ENCODE measurements at regions not wholly inside any gene's neighbourhood (a gene's known extent, or its start where the extent isn't known, plus 50 kb on each side); places are given as distances from the start of the nearest gene placed in this dataset.

DNA sequence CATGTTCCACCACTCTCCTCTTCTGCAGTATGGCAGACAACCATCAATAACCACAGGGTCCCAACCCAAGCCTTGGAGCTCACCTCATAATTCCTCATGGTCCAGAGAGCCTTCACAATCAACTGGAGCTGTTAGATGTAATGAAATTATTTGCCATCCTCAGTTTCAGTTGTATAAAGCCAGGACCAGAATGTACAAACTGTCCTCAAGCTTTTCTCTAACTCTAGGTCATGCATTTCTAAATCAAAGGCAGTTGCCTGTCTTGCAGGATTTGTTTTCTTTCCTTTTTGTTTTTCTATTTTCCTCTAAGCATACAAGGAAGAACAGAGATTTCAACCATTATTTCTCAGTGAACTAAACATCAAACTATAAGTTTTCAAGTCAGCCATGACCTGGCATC lies 182.5 kb upstream of the SERP2 start:
- no peak for DNase-seq

DNA sequence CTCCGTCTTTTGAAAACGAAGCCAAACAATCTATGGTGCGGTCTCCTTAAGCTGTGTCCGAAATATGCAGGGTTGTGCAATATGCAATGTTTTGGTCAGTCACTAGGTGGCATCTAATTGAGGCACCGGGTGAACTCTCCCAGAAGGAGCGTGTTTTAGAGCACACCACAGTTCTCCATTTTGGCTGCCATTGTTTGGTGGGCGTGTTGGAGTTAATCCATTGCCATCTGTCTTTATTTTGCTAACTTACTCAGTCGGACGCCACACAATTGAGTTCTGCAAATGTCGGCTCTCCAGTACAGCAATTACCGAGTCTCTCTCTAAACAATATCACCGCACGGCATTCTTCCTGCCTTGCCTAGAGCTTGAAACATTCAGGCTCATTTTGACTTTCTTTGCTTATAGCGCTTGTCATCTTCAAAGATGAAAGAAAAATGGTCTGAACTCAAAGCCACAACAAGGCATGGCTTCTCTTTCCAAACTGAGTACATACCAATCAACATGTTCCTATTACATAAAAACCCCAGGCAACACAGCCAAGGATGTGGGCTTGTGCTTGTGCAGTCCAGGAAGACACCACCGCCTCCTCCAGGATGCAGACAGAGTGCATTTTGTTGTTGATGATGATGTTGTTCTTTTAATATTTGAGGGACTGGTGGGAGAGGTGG lies 182.0 kb upstream of the SERP2 start:
- no peak for DNase-seq

DNA sequence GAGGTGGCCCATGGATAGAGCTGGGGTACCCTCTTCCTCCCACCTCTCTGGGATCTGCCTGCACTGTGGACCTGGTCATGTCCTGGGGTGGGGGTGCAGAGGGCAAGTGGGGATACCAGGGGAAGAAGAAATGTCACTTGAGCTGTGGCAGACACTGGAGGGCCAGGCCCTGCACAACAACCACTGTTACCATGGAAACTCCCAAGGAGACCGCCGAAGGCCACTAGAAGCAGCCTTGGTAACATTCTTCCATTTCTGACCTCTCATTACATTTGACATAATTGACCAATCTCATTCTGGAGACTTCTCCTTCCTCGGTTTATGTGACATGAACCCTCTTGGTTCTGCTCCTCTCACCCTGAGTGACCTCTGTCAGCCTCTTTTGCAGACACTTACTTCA lies 179.9 kb upstream of the SERP2 start:
- DNase-seq, result no peak

DNA sequence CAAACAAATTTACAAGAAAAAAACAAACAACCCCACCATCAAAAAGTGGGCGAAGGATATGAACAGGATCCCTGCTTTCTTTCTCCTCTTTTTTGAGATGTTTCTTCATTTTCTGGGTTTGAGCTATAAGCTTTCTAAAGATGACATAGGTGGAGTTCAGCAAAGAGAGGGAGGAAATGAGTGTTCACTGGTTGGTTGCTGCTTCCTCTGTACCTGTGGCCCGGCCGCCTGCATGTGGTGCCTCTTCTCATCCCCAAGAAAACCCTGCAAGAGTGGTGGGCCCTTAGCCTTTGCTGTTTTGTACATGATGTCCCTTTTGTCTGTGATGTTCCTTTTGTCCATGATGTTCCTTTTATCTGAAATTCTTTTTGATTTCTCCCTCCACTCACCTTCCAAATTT lies 178.4 kb upstream of the SERP2 start:
- DNase-seq, result no peak

DNA sequence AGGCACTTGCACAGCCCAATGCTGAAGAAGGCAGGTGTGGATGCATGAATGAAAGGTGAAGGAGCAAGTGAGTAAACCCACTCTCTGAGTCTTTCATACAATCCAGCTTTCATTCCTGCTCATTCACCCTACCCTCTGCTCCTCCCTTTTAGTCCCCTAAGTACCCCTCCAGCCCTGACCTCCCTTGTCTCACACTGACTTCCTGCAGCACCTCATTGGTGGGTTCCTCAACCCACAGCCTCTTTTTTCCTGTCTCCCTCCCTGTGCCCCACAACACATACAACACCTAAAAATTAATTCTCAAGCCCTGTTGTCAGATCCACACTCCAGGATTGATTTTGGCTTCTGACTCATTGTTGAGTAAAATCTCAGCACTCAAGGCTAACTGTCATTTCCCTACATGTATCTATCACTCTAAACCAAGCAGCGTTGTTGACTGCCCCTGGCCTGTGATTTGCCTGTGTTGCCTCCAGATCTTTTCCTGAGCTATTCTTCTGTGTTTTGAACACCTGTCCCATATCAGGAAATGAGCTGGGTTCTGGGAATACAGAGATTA lies 177.3 kb upstream of the SERP2 start:
- no peak for DNase-seq

DNA sequence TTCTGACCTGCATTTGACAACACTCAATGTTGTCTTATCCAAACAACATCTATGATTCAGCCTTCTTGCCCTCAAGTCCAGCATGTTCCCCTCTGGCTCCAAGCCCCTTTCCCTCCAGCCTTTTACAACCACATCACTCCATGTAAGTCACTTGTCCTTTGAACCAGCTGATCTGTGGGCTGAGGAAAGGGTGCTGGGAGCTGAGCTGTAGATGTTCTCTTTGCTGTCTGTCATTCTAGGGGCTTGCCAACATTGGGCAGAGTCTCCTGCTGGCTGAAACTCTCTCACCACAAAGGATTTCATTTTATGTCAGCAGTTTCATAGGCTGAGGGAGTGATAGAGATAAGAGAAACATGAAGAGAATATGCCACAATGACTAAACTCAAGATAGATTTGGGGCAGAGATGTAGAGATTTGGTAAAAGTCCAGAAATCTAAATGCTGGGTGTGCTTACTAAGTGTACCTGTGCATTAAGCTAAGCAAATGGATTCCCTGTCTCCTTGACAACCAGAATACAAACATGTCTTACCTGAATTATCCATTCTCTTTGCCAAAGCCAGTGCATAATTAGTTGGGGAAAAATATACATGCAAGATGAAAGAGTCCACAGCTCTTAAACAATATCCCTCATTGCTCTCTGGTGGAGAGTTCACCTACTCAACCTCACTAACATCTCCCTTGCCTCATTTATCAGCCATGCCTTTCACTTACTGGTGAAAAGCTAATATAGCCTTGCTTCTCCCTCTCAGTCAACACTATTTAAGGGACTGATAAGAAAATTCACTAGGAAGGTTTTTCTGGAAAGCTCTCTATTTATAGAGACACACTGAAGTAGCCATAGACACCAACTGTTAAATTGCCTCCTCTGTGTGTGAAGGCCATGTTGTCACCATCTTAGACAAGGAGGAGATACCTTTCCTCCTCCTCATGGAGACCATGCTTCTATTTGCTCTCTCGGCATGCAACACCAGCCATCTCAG lies 175.5 kb upstream of the SERP2 start:
- DNase-seq, result no peak

DNA sequence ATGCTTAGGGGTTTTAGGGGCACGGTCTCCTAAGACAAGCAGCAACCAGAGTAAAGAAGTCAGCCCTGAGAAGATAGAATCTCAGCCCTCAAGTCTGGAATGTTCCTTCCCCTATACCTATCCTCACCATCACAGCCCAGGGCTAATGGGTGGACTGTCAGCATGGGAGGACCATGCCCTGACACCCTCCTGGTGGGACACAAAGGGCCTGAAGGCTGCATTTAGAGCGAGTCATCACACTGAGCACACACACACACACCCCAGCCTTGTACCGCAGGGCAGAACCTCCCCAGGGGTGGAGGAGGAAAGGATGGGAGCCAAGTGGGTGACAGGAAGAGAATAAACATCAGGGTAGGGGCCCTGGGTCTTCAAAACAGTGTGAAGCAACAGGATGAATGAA lies 174.8 kb upstream of the SERP2 start:
- DNase-seq, result no peak

DNA sequence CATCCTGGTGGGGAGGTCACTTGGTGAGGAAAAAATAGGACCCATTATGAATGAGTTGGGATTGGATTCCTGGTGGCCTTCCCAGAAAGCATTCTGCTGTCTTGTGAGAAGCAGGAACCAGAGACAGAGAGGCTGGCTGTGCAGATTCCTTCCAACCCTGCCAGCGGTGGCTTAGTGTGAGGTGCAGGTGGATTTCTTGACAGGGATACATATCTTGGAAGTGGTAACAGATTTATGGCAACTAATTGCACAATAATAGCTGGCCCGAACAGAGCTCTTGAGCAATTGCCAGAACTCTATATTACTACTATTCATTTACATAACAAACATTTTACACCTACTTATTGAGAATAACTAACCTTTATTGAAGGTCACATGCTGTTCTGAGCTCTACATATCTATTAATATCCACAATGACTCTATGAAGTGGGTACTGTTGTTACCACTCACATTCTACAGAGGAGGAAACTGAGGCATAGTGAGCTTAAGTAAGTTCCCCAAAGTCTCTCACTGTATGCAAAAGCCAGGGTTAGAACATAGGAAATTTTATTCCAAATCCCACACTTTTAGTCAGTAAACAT lies 173.9 kb upstream of the SERP2 start:
- DNase-seq, result no peak

DNA sequence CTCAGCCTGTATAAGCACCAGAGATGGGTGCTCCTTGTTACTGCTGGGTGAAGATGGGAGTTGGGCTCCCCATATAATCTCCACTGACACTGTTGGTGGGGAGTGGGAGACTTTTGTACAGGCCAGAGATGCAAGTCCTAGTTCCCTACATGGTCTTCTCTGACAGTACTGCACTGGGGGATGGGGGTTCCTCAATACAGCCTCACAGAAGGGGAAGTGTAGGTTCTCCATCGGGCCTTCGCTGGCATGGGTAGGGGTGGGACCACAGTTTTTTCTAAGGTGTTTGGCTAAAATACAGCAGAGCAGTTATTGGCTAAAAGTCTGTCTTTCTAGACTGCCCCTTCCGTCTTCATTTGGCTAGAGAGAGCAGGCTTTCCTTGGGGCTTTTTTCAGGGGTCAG lies 167.2 kb upstream of the SERP2 start:
- DNase-seq, result no peak

DNA sequence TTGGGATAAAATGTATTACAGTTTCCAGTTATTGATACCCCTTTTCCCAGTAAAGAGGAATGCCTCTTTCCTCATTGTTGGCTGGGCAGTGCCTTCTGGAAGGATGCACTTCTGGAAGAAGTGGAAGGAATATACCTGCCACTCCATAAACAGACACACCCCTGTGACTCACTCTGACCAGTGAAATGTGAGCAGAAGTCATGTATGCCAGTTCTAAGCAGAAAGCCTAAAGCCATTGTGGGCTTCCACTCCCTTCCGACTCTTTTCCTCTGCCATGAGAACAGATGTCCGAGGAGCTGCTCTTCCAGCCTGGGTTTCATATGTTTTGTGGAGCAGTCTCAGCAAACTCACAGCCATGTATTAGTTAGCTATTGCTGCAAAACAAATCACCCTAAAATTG lies 166.1 kb upstream of the SERP2 start:
- DNase-seq, result no peak

DNA sequence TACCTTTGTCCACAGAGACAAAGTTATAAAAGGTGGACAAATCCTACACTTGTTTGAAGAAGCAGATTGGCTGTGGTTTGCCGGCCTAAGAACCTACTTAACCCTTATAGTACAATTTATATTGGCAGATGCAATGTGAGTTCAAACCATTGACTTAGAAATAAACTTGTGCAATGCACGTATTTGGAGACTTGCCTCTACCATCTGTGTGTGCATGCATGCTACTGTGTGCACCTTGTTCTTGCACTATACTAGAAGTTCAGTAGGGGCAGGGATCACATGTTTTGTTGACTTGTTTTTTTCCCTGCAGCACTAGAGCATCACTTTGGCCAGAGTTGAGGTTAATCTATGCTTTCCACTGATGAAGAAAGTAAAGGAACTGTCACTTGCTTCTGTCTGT lies 163.1 kb upstream of the SERP2 start:
- DNase-seq, result no peak

DNA sequence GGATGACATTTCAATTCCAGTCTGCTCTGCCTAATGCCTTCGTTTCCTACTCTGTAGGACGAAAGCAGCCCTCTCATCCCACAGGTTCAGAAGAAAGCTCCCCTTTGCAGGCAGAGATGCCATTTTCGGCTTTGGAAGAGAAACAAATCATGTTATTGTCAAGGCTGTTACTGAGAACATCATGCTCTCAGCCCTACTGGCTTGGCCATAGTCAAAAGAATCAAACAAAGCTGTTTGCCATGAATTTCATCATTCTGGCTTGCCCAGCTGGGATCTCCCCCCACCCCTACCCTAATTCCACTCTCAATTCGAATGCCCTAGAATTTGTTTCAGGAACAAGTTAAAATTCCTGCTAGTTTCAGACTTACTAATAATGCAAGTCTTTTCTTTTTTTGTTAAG lies 162.3 kb upstream of the SERP2 start:
- DNase-seq, result no peak

DNA sequence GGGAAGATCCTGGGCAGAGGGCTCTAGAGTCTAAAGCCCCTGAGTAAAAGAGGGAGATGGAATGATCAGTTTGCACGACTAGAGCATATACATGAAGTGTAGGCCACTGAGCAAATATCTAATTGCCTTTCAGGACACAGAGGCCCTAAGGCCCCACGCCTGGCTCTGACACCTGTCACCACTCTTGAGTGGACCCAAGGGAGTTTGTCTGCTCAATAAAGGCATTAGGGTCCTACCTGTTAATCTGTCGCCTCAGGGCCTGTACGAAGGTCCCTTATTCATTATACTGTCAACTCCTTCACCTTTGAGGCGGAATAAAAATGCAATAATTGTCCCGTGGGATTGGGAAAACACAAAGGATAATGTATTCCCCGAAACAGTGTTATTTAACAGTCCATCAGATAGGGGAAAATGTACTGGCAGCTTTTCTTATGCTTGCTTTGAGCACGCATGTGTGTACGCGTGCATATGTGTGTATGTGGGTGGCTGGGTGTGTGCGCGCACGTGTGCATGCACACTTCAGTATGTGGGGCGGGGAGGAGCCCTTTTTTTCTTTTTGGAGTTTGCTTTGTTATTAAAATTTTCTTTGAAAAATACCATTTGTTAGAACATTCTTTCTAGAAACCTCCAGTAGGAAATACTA lies 161.8 kb upstream of the SERP2 start:
- no peak for DNase-seq

DNA sequence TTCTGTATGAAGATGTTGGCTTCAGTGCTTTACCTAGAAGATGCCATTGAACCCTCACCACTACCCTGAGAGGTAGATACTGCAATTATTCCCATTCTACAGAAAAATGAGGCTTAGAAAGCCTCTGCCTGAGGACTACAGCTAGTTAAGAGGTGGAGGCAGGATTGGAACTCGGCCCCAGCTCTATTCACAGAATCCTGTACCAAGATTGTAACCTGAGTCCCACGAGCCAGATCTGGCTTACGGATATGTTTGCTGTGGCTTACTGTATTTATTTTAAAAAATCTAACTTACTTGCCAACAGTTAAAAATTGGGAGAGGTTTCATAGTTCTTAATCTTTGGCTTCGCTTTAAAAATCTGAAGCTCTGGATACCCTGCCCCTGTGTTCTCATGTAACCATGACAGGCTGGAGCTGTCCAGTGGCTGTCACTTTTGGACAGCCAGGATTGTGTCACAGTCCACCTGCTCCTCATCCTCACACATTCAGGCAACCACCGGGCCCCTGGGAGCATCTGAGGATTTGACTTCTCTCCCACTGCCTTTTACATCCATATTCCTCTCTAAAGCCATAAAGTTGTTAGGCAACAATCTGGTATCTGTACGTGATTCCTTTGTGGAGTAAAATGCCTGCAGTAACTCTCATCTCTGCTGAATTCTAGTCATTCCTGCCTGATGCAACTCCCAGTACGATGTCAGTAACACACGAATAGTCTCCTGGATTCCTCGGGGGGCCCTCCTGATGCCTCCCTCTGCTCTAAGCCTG lies 160.8 kb upstream of the SERP2 start:
- DNase-seq, result no peak

DNA sequence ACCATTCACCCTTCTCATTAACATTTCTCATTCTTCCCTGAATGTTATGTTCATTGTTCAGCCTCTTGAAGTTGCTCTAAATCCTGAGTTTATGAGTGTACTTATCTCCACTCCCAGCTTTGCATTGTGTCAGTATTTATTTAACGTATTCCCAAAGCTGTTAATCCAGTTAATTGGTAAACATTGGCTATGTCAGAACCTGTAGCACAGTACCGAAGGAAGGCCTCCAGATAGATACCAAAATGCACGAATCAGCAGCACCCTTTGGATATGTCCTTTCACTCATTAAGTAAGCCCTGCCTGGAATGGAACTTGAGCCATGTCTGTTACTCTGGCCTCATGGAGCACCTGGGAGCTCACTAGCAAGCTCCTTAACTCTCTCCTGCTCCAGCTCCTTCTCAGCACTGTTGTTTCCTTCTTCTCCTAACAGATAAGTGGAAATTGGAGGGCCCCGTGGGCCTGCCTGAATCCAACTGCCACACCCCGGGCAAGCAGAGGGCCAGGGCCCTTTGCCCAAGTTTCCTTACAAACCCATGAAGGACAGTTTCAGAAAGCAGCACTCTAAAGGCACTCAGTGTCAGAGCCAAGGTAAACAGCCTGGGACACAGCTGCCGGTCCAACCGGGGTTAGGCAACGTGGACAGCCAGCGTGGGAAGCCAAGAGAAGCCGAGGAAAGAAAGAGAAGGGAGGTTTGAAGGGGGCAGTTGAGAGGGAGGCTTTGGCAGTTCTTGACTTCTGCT lies 155.0 kb upstream of the SERP2 start:
- DNase-seq, result no peak

DNA sequence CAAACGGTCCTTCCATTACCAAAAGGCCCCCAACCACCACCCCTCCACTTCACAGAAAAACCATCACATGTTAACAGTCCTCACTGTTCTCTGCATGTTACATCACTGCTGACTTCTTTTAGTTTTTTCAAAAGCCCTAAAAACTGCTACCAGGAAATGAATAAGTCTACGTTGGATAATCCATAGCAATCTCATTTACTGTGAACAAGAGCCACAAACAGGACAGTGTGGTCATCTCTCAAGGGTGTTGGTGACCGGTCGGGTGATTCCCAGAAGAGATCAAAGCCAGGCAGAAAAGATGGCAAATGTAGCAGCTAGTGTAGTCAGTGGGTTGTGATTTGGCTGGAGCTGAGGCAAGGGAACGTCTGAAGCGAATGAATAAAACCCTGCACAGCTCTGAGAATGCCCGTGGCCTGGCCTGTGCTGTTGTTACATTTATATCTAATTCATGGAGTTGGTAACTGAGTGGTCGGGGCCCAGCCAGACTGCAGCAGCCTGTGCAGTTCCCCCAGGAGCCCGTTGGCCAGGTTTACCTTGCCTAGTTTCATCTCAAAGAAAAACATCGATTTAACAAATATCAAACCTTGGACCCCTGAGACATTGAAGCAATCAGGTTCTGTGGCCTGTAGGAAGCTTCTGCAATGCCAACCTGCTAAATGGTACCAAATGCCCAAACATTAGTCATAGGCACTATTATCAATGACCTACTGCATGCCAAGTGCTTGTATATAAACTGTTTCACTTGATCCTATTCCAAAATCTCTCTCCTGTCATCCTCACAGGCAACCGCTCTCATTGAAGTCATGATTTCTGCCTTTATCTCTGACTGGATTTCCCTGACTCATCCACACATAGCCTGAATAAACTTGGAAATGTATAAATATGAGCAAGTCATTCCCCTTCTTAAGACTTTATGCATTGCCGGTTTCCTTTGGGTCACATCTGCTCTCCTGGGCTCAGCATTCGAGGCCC lies 153.8 kb upstream of the SERP2 start:
- no peak for DNase-seq

DNA sequence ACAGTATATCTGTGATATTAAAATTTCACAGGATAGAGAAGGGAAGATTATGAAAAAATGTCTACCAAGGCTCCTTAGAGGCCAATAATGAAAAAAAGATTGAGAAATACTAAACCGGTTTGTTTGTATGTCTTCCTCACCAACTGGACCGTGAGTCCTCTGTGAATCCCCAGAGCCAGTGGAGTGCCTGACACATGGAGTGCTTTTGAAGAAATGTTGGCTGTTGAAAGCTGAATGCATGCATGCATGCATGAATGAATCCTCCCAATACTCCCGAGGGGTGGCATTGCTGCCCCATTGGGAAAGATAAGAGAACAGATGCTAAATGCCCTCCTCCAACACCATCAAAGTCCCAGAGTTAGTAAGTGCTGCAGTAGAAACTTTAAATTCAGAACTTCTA lies 152.7 kb upstream of the SERP2 start:
- no peak for DNase-seq

DNA sequence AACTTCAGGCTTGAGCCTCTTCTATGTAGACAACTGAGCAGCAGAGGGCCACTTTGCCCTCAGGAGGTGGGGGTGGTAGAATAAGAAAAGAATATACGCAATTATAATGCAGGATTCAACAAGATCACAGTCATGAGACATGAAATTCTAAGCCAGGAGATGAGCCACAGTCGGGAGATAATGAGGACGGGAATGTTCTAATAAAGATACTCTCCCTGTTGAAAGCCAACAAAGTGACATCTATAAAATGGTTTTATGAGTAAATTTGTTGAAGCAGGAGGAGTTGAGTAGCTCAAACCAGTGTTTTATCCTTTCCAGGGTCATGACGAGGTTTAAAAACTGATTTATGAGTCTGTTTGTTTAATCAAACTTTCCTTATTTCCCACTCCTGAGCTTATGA lies 152.0 kb upstream of the SERP2 start:
- no peak for DNase-seq

DNA sequence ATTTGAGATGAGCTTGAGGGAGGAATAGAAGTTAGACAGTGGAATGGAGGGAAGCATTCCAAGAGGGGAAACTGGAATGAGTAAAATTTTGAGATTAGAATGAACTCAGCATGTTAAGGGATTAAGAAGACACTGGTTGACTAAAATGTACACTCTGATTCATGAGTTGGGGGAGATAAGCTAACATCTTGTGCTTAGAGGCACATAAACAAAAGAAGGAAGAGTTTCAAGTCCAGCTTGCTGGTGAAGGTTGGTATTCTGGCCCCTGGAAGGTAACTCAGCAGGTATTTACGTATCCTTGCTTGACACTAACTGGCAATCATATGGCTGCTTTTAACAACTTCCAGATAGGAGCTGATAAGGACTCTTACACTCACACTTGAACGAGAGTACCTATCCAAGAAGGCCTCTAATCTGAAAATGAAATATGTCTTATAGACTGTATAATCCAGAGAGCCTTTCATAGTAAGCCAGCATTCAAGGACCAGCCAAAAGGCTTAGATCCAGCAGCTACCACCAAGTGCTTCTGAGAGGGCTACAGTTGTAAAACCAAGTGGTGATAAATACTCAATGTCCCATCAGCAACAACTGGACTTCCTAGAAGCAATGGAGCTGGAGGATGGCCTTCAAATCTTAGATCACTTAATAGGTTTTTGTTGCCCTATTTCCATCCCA lies 149.7 kb upstream of the SERP2 start:
- DNase-seq, result no peak

Data from stimulated activated naive CD4-positive, alpha-beta T cell treated with Interleukin-2 at 50 U/mL for 16 hours (primary cell).